Ascending aorta (tissue), 2 donors: ENCODE measurements at regions not wholly inside any gene's neighbourhood (a gene's known extent, or its start where the extent isn't known, plus 50 kb on each side); places are given as distances from the start of the nearest gene placed in this dataset.
A peak's percentile ranks its signal among the peaks of the same experiment; 100 is the strongest.

Experiments used
- DNase-seq, 2 donors: peaks; one replicate each; pipeline ENCODE4 v3.0.0-alpha.2; 2019; ENCODE audit warnings: low spot score in 2 of 2
- H3K27ac ChIP-seq, 2 donors: fragments of 200-600 bp; sonication (generic); one replicate each; pipeline ENCODE4 v1.5.1; 2016 to 2017; ENCODE audit warnings: mild to moderate bottlenecking in 1 of 2
- H3K27me3 ChIP-seq: fragments of 200-600 bp; sonication (generic); one replicate; pipeline ENCODE4 v1.5.1; 2017
- H3K36me3 ChIP-seq, 2 donors: fragments of 200-600 bp; sonication (generic); one replicate each; pipeline ENCODE4 v1.5.1; 2016
- H3K4me1 ChIP-seq, 2 donors: fragments of 200-600 bp; sonication (generic); one replicate each; pipeline ENCODE4 v1.5.1; 2016 to 2017; ENCODE audit warnings: mild to moderate bottlenecking in 1 of 2
- H3K4me3 ChIP-seq, 2 donors: fragments of 200-600 bp; sonication (generic); one replicate each; pipeline ENCODE4 v1.5.1; 2016 to 2017; ENCODE audit warnings: mild to moderate bottlenecking in 1 of 2
- H3K9me3 ChIP-seq, 2 donors: fragments of 200-600 bp; sonication (generic); one replicate each; pipeline ENCODE4 v1.5.1; 2016
- intact Hi-C: fragments of 100-400 bp; cut with DNase I; formaldehyde crosslinking; loops from one replicate; pipeline ENCODE4 v1.15.1; 2023
- TF ChIP-seq, protein P1 (sequence below), 3 experiments: fragments of 200-600 bp in 2 of 3; fragments of 450-650 bp in 1 of 3; sonication (generic) in 2 of 3; IDR thresholded peaks; one replicate each; pipeline ENCODE4 v1.5.1; 2016 to 2019; ENCODE audit warnings: antibody characterized with exemption in 3 of 3, mild to moderate bottlenecking in 1 of 3, moderate library complexity in 1 of 3

DNA sequence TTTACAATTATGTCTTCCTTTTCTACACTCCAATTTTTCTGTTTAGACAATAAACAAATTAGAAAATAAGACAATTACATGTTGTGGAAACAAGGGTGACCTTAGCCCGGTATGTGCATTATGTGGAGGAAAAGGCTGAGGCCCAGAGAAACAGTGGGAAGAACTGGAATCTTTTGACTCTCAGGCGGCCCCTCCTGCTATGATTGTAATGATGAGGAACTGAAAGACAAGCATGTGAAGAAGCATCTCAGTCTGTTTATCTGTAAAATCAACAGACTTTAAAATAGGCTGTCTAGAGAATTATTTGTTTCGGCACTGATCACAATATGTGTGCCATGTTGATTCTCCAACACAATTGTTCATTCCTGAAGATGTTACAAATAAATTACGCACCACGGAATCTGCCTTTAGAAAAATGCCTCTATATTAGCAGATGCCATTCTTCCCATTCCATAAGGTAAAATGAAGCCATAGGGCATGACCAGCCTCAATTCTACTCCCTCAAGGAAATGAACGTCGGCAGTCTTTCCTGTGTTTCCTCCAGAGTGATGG lies 1201.6 kb upstream of the CITED2 start:
- Histone ChIP-seq H3K9me3 (no peaks in the 10 kb centered on the region), H3K36me3 (no peaks in the 10 kb centered on the region), H3K27ac (no peak overlapping the region), H3K4me1 (peaks cover 4 to 10% of the 10 kb centered on the region in 2 donors), H3K4me3 (no peak overlapping the region), H3K27me3 (no peaks in the 10 kb centered on the region)
- intact Hi-C loops: loop anchor here (10.0 kb wide), 1 partner anchor 1201 kb away; the partner anchor contains the start of gene CITED2
- TF ChIP-seq, protein P1, sequence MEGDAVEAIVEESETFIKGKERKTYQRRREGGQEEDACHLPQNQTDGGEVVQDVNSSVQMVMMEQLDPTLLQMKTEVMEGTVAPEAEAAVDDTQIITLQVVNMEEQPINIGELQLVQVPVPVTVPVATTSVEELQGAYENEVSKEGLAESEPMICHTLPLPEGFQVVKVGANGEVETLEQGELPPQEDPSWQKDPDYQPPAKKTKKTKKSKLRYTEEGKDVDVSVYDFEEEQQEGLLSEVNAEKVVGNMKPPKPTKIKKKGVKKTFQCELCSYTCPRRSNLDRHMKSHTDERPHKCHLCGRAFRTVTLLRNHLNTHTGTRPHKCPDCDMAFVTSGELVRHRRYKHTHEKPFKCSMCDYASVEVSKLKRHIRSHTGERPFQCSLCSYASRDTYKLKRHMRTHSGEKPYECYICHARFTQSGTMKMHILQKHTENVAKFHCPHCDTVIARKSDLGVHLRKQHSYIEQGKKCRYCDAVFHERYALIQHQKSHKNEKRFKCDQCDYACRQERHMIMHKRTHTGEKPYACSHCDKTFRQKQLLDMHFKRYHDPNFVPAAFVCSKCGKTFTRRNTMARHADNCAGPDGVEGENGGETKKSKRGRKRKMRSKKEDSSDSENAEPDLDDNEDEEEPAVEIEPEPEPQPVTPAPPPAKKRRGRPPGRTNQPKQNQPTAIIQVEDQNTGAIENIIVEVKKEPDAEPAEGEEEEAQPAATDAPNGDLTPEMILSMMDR (IDR thresholded peaks at IDR 0.05): no peak
- DNase-seq: no peak

DNA sequence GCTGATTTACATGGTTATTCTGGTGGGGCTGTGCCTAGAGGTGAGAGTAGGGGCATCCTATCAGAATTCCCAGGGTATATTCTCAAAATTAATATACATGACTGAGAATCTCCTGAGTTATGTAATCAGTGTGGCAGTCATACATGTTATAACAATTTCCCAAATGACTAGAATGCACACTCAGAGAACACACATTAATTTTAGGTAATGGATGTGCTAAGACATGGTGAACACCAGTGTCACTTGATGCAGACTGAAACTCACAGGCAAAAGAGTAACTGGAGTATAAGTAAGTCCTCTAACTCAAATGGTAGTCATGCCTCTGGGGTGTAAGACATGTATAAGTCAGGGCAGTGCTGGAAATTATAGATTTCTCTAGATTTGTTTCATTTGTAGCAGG lies 1198.4 kb upstream of the CITED2 start:
- no peaks in the 10 kb centered on the region for H3K9me3 ChIP-seq
- TF ChIP-seq, protein P1 (IDR thresholded peaks at IDR 0.05): no peak
- H3K36me3 ChIP-seq: no peaks in the 10 kb centered on the region
- peak overlapping the region; percentile 67 to 68 for H3K27ac ChIP-seq
- no peaks in the 10 kb centered on the region for H3K27me3 ChIP-seq
- H3K4me1 ChIP-seq: peaks cover 4 to 10% of the 10 kb centered on the region in 2 donors
- intact Hi-C loops: loop anchor here (10.0 kb wide), 1 partner anchor 1198 kb away; the partner anchor contains the start of gene CITED2
- DNase-seq: no peak
- no peak overlapping the region for H3K4me3 ChIP-seq

DNA sequence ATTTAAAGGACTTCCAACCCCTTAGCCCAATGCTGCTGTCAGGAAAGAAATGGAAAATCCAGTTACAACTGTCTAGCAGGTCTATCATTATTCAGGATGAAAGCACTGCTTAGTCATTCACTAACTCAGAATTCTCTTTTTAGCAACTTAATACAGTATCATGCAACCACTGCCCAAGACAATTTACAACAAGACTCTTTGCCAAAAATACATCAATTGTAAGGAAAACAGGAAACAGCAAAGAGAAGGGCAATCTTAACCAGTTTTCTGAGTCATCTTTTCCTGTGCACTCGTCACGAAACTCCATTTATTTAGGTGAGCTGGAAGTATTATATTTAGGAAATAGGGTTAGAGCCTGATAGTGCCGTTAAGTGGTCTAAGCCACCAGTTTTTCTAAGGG lies 1197.7 kb upstream of the CITED2 start:
- intact Hi-C loops: loop anchor here (10.0 kb wide), 1 partner anchor 1197 kb away; the partner anchor contains the start of gene CITED2
- TF ChIP-seq, protein P1 (IDR thresholded peaks at IDR 0.05): no peak
- no peak for DNase-seq
- Histone ChIP-seq H3K27ac (peak overlapping the region; percentile 67 to 68), H3K4me1 (peaks cover 4 to 15% of the 10 kb centered on the region in 2 donors), H3K36me3 (no peaks in the 10 kb centered on the region), H3K27me3 (no peaks in the 10 kb centered on the region), H3K9me3 (no peaks in the 10 kb centered on the region), H3K4me3 (no peak overlapping the region)

DNA sequence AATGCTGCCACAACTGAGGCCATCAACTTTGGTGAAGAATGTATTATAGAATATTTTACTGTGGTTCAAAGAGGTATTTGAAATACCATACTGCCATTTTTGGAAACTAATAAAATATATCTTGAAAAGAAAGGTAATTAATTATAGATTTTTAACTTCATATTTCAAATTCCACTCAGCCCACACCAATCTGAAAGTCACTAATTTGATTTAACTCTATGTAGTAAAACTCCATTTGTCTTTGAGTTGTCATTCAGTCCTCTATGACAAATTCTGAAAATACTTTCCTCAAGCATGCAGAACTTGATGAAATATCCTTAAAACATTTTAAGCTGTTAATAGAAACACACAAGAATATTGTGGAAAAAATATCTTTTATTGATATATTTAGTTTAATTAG lies 1196.7 kb upstream of the CITED2 start:
- no peaks in the 10 kb centered on the region for H3K36me3 ChIP-seq
- intact Hi-C loops: loop anchor here (10.0 kb wide), 1 partner anchor 1196 kb away; the partner anchor contains the start of gene CITED2
- no peak overlapping the region for H3K4me3 ChIP-seq
- TF ChIP-seq, protein P1 (IDR thresholded peaks at IDR 0.05): no peak
- H3K27ac ChIP-seq: no peak overlapping the region
- no peaks in the 10 kb centered on the region for H3K27me3 ChIP-seq
- no peaks in the 10 kb centered on the region for H3K9me3 ChIP-seq
- DNase-seq: no peak
- peaks cover 4 to 21% of the 10 kb centered on the region in 2 donors for H3K4me1 ChIP-seq

DNA sequence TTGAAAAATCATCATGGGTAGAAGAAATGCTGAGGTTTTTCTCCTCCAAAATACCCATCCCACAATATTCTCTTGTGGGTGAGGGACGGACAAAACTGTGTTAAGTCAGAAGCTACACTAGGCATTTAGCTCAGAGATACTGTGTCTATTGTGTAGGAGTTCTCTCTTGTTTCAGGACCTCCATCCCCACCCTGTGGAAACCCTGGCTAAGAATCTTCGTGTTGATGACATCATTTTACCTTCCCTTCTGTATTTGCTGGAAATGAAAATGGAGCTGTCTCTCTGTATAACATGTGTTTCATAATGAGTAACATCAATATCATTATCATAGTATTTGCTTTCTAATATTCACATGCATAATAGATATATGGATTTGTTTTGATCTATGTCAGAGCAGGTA lies 1193.0 kb upstream of the CITED2 start:
- Histone ChIP-seq H3K27ac (peak overlapping the region in 1 of 2 donors; percentile 35), H3K4me3 (no peak overlapping the region), H3K9me3 (no peaks in the 10 kb centered on the region), H3K4me1 (peaks cover 1 to 19% of the 10 kb centered on the region in 2 donors), H3K36me3 (no peaks in the 10 kb centered on the region), H3K27me3 (no peaks in the 10 kb centered on the region)
- DNase-seq: no peak
- TF ChIP-seq, protein P1 (IDR thresholded peaks at IDR 0.05): no peak
- intact Hi-C loops: no loop called here
